Nephron (organoid): ENCODE measurements at regions not wholly inside any gene's neighbourhood (a gene's known extent, or its start where the extent isn't known, plus 50 kb on each side); places are given as distances from the start of the nearest gene placed in this dataset.

Source experiments
- H3K27ac Mint-ChIP-seq, 3 experiments: 2 replicates each; pipeline ENCODE4 v1.8.0; 2020; ENCODE audit warnings: mixed read lengths in 3 of 3, mild to moderate bottlenecking in 2 of 3, moderate library complexity in 1 of 3
- H3K27me3 Mint-ChIP-seq: 2 replicates; pipeline ENCODE4 v1.8.0; 2021; ENCODE audit warnings: low read depth, mild to moderate bottlenecking, moderate library complexity, mixed read lengths
- H3K36me3 Mint-ChIP-seq: 2 replicates; pipeline ENCODE4 v1.8.0; 2020; ENCODE audit warnings: low read depth, mixed read lengths
- H3K4me1 Mint-ChIP-seq: 2 replicates; pipeline ENCODE4 v1.8.0; 2020; ENCODE audit warnings: mixed read lengths
- H3K4me3 Mint-ChIP-seq, 3 experiments: 2 replicates each; pipeline ENCODE4 v1.8.0; 2020; ENCODE audit warnings: mild to moderate bottlenecking in 3 of 3, mixed read lengths in 3 of 3, moderate library complexity in 2 of 3
- H3K9me3 Mint-ChIP-seq: 2 replicates; pipeline ENCODE4 v1.8.0; 2020; ENCODE audit warnings: mixed read lengths
- CTCF ChIP-seq, 3 experiments: fragments of 200-600 bp; sonication (generic); IDR thresholded peaks; one replicate each; pipeline ENCODE4 v1.5.0; 2021; ENCODE audit warnings: antibody characterized with exemption in 3 of 3; ENCODE audit not compliant: unreplicated experiment in 3 of 3

DNA sequence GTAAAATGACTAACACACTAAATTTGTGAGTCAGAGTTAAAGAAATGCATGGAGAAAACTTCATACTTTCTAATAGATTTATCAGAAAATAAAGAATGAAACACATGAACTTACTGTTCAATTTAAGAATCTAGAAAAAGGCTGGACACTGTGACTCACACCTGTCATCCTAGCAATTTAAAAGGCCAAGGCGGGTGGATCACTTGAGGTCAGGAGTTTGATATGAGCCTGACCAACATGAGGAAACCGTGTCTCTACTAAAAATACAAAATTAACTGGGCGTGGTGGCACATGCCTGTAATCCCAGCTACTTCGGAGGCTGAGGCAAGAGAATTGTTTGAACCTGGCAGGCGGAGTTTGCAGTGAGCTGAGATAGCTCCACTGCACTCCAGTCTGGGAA is 1106.2 kb upstream of the LRRN3 start:
- Mint-ChIP-seq H3K36me3 (no peaks in the 10 kb centered on the region), H3K27me3 (no peaks in the 10 kb centered on the region)

GRCh38 chr7:109986701-109987100 is 1104.2 kb upstream of the LRRN3 start:
- no peak overlapping the region for H3K27ac Mint-ChIP-seq

More for the DNA sequence above, 1106.2 kb upstream of the LRRN3 start:
- no peak for TF ChIP-seq CTCF (IDR thresholded peaks at IDR 0.05; ENCODE audit: unreplicated experiment in 3 of 3)
- Mint-ChIP-seq H3K4me1 (peaks cover 5% of the 10 kb centered on the region), H3K9me3 (no peaks in the 10 kb centered on the region), H3K4me3 (no peak overlapping the region), H3K27ac (no peak overlapping the region)

DNA sequence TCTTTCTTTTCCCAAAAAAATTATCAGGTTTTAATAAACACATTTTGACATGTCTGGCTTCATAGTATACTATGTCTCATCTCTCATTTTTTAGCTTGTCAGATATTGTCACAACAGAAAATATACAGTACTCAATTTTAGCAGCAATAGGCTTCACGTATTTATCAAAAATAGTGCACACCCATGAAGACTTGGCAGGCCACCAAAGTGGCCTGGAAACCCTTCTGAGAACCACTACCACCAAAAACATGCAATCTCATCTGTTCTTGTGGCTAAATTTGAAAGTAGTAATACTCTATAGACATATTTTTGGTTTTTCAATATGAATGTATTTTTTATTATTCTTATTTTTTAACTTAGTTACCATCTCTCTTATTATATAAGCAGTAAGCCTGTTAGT is 1094.5 kb upstream of the LRRN3 start:
- no peak for TF ChIP-seq CTCF (IDR thresholded peaks at IDR 0.05; ENCODE audit: unreplicated experiment in 3 of 3)
- Mint-ChIP-seq H3K9me3 (no peaks in the 10 kb centered on the region), H3K27me3 (no peaks in the 10 kb centered on the region), H3K4me3 (no peak overlapping the region), H3K27ac (no peak overlapping the region), H3K4me1 (peaks cover 1% of the 10 kb centered on the region), H3K36me3 (no peaks in the 10 kb centered on the region)

More at GRCh38 chr7:109986701-109987100, 1104.2 kb upstream of the LRRN3 start:
- Mint-ChIP-seq H3K36me3 (no peaks in the 10 kb centered on the region), H3K4me3 (no peak overlapping the region), H3K27me3 (no peaks in the 10 kb centered on the region), H3K9me3 (no peaks in the 10 kb centered on the region), H3K4me1 (peaks cover 5% of the 10 kb centered on the region)
- TF ChIP-seq CTCF (IDR thresholded peaks at IDR 0.05; ENCODE audit: unreplicated experiment in 3 of 3), result no peak

GRCh38 chr7:109996927-109997326 is 1094.0 kb upstream of the LRRN3 start:
- Mint-ChIP-seq H3K36me3 (no peaks in the 10 kb centered on the region), H3K27ac (no peak overlapping the region), H3K9me3 (no peaks in the 10 kb centered on the region), H3K4me1 (peaks cover 5% of the 10 kb centered on the region), H3K27me3 (no peaks in the 10 kb centered on the region), H3K4me3 (no peak overlapping the region)
- no peak for TF ChIP-seq CTCF (IDR thresholded peaks at IDR 0.05; ENCODE audit: unreplicated experiment in 3 of 3)

- no peak for TF ChIP-seq CTCF (IDR thresholded peaks at IDR 0.05; ENCODE audit: unreplicated experiment in 3 of 3)
- H3K27ac Mint-ChIP-seq, result no peak overlapping the region
- peaks cover 11% of the 10 kb centered on the region for H3K4me1 Mint-ChIP-seq
- no peaks in the 10 kb centered on the region for H3K27me3 Mint-ChIP-seq
- no peak overlapping the region for H3K4me3 Mint-ChIP-seq
- no peaks in the 10 kb centered on the region for H3K9me3 Mint-ChIP-seq
- no peaks in the 10 kb centered on the region for H3K36me3 Mint-ChIP-seq
Measured at GRCh38 chr7:109997837-109998236, 1093.1 kb upstream of the LRRN3 start.

DNA sequence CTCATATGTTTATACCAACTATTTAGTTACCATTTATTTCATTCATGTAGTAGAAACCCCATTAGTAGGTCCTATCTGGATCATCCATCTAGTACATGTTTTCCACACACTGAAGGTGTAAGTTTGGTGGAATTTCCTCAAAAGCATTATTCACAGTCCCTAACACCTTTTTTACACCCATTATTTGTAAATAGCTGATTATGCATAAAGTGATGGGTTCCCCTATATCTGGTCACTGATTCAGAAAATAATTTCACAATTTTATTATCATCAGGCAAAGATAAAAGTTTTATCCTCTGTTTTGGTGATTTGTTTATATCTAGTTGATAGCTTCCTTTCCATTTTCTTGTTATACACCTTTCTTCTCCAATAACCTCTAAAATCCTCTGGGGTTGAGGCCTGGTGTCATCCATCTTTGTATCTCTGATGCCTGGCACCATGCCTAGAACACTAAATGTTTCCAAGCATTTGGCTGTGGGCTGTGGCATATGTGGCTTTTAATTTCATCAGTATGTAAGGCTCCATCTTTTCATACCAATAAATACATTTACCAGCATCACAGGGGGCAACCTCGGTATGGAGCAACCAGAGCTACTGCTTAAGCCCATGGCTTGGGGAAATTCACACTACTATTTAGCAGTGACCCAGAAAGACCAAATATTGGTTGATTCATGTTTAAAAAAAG is 1089.5 kb upstream of the LRRN3 start:
- TF ChIP-seq CTCF (IDR thresholded peaks at IDR 0.05; ENCODE audit: unreplicated experiment in 3 of 3), result no peak
- no peaks in the 10 kb centered on the region for H3K9me3 Mint-ChIP-seq
- peaks cover 11% of the 10 kb centered on the region for H3K4me1 Mint-ChIP-seq
- H3K27me3 Mint-ChIP-seq, result no peaks in the 10 kb centered on the region
- no peaks in the 10 kb centered on the region for H3K36me3 Mint-ChIP-seq
- no peak overlapping the region for H3K27ac Mint-ChIP-seq
- H3K4me3 Mint-ChIP-seq, result no peak overlapping the region
